GM12891 (cell line): ENCODE measurements at regions not wholly inside any gene's neighbourhood (a gene's known extent, or its start where the extent isn't known, plus 50 kb on each side); places are given as distances from the start of the nearest gene placed in this dataset.
"Not testable (repeated sequence)": the region's sequence is repeated elsewhere in the genome, so short reads cannot be mapped to it uniquely, and the experiment has no call there.

ENCODE experiments used
- DNase-seq: peaks from one replicate; pipeline ENCODE4 v3.0.0; 2011; ENCODE audit warnings: low spot score; ENCODE audit not compliant: insufficient read length
- FAIRE-seq: peaks from 2 replicates; lab custom pipeline; 2011; peaks lifted over from hg19 to GRCh38; lab: Jason Lieb, UNC
- PAX5 ChIP-seq: IDR thresholded peaks from 2 replicates; pipeline ENCODE4 v1.6.1; 2011; ENCODE audit warnings: low read length, moderate library complexity, mild to moderate bottlenecking; ENCODE audit not compliant: insufficient read depth, severe bottlenecking
- POLR2A ChIP-seq: IDR thresholded peaks from 2 replicates; pipeline ENCODE4 v1.6.1; 2011; ENCODE audit warnings: low read depth, low read length, control low read depth
- POLR2AphosphoS5 ChIP-seq: IDR thresholded peaks from 2 replicates; pipeline ENCODE4 v1.6.1; 2011; ENCODE audit warnings: low read depth, low read length, control low read depth
- POU2F2 ChIP-seq: IDR thresholded peaks from 2 replicates; pipeline ENCODE4 v1.6.1; 2011; ENCODE audit warnings: low read depth, mild to moderate bottlenecking, control low read depth, low read length, moderate library complexity
- SPI1 ChIP-seq: IDR thresholded peaks from 2 replicates; pipeline ENCODE4 v1.6.1; 2011; ENCODE audit warnings: low read depth, low read length, control low read depth
- TAF1 ChIP-seq: IDR thresholded peaks from 2 replicates; pipeline ENCODE4 v1.6.1; 2011; ENCODE audit warnings: low read depth, low read length, control low read depth

- FAIRE-seq (no peak), DNase-seq (no peak)
- TF ChIP-seq POLR2AphosphoS5 (no peak), SPI1 (no peak), POLR2A (no peak), TAF1 (no peak)
Observed at GRCh38 chr11:82184966-82185365, 548.7 kb downstream of the FAM181B start.

GRCh38 chr11:82183346-82183745, 550.3 kb downstream of the FAM181B start:
- FAIRE-seq (no peak), DNase-seq (no peak)
- TF ChIP-seq TAF1 = no peak
- TF ChIP-seq PAX5 = no peak
- no peak for TF ChIP-seq POLR2A
- no peak for TF ChIP-seq POLR2AphosphoS5
- TF ChIP-seq POU2F2 = no peak
- TF ChIP-seq SPI1 = no peak

GRCh38 chr11:82182697-82183096, 551.0 kb downstream of the FAM181B start:
- not testable (repeated sequence) for DNase-seq, FAIRE-seq

GRCh38 chr11:82181796-82182195, 551.9 kb downstream of the FAM181B start:
- not testable (repeated sequence) for FAIRE-seq, DNase-seq

GRCh38 chr11:82176945-82177344, 556.7 kb downstream of the FAM181B start:
- TF ChIP-seq PAX5 (no peak), TAF1 (no peak), POLR2A (no peak), SPI1 (no peak), POLR2AphosphoS5 (no peak), POU2F2 (no peak)
- DNase-seq (no peak), FAIRE-seq (no peak)

GRCh38 chr11:82176365-82176764, 557.3 kb downstream of the FAM181B start:
- FAIRE-seq (no peak), DNase-seq (no peak)
- TF ChIP-seq PAX5 (no peak), POU2F2 (no peak), POLR2A (no peak), SPI1 (no peak), TAF1 (no peak), POLR2AphosphoS5 (no peak)

- DNase-seq (no peak), FAIRE-seq (no peak)
- no peak for TF ChIP-seq POLR2A
- TF ChIP-seq SPI1 = no peak
- TF ChIP-seq POLR2AphosphoS5 = no peak
- TF ChIP-seq POU2F2 = no peak
- TF ChIP-seq TAF1 = no peak
- TF ChIP-seq PAX5 = no peak
Observed at GRCh38 chr11:82174610-82175009, 559.1 kb downstream of the FAM181B start.

- DNase-seq (no peak), FAIRE-seq (no peak)
- TF ChIP-seq PAX5 (no peak), POLR2AphosphoS5 (no peak), POLR2A (no peak), SPI1 (no peak), POU2F2 (no peak), TAF1 (no peak)
Observed at GRCh38 chr11:82146789-82147188, 586.9 kb downstream of the FAM181B start.

- FAIRE-seq (no peak), DNase-seq (no peak)
- no peak for TF ChIP-seq PAX5
- TF ChIP-seq POLR2AphosphoS5 = no peak
- no peak for TF ChIP-seq SPI1
- no peak for TF ChIP-seq POU2F2
- TF ChIP-seq POLR2A = no peak
- no peak for TF ChIP-seq TAF1
Observed at GRCh38 chr11:82118946-82119345, 614.7 kb downstream of the FAM181B start.

- no peak for FAIRE-seq
- DNase-seq = no peak
- no peak for TF ChIP-seq POU2F2
- no peak for TF ChIP-seq POLR2A
- no peak for TF ChIP-seq SPI1
- no peak for TF ChIP-seq TAF1
- no peak for TF ChIP-seq POLR2AphosphoS5
- no peak for TF ChIP-seq PAX5
Observed at GRCh38 chr11:82117362-82117761, 616.3 kb downstream of the FAM181B start.

- DNase-seq = no peak
- FAIRE-seq = no peak
- no peak for TF ChIP-seq POLR2AphosphoS5
- no peak for TF ChIP-seq TAF1
- TF ChIP-seq POU2F2 = no peak
- TF ChIP-seq POLR2A = no peak
- no peak for TF ChIP-seq PAX5
- TF ChIP-seq SPI1 = no peak
Observed at GRCh38 chr11:82105331-82105998, 628.2 kb downstream of the FAM181B start.
